ENCODE measurements at regions not wholly inside any gene's neighbourhood (a gene's known extent, or its start where the extent isn't known, plus 50 kb on each side); places are given as distances from the start of the nearest gene placed in this dataset.

DNA sequence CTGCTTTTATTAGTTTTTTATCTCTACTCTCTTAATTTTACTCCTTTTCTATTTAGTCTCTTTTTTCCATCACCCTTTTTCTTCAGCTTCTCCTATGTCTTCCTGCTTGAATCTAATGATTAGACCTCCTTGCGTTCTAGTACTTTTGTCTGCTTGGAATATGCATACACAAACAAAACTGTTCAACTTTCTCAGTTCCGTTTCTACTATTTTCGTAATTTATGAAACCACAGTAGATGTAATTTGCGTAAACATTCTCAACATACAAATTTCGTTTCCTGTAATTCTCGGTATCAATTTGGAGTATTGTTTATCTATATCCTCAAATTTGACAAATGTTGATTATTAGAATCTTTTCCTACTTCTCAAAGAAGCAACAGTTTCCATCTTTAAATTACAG lies 772.5 kb downstream of the USP25 start:
- intact Hi-C loops (cut with micrococcal nuclease; ENCODE audit: unreplicated experiment): no loop called here
- no peaks in the 10 kb centered on the region for H3K4me1 Mint-ChIP-seq (ENCODE audit: low read depth, unreplicated experiment)

DNA sequence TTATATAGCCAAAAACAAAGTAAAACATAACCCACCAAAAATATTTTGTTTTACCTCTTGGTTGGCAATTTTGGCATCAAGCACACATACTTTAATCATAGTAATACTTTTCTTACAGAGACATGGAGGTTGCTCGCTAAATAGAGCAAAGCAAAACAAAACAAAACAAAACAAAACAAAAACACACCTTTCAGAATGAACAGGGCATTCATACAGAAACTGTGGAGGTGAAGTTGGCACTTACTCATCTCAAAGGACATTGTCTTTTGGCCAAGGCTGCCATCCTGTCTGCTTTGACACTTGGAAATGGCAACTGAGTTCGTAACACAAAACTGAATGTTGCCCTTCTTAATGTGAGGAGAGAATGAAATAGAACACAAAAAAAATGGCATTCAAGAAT lies 773.1 kb downstream of the USP25 start:
- TF ChIP-seq, protein P1, sequence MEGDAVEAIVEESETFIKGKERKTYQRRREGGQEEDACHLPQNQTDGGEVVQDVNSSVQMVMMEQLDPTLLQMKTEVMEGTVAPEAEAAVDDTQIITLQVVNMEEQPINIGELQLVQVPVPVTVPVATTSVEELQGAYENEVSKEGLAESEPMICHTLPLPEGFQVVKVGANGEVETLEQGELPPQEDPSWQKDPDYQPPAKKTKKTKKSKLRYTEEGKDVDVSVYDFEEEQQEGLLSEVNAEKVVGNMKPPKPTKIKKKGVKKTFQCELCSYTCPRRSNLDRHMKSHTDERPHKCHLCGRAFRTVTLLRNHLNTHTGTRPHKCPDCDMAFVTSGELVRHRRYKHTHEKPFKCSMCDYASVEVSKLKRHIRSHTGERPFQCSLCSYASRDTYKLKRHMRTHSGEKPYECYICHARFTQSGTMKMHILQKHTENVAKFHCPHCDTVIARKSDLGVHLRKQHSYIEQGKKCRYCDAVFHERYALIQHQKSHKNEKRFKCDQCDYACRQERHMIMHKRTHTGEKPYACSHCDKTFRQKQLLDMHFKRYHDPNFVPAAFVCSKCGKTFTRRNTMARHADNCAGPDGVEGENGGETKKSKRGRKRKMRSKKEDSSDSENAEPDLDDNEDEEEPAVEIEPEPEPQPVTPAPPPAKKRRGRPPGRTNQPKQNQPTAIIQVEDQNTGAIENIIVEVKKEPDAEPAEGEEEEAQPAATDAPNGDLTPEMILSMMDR (IDR thresholded peaks at IDR 0.05; ENCODE audit: unreplicated experiment): no peak
- Mint-ChIP-seq H3K9me3 (ENCODE audit: low read depth, unreplicated experiment) (no peaks in the 10 kb centered on the region), H3K27me3 (ENCODE audit: unreplicated experiment) (no peaks in the 10 kb centered on the region), H3K4me1 (ENCODE audit: low read depth, unreplicated experiment) (no peaks in the 10 kb centered on the region), H3K4me3 (ENCODE audit: low read depth, unreplicated experiment) (no peak overlapping the region), H3K27ac (ENCODE audit: unreplicated experiment) (no peak overlapping the region), H3K36me3 (ENCODE audit: insufficient read depth, unreplicated experiment) (no peaks in the 10 kb centered on the region)
- no TSS peak for BruUV-seq (replicated peaks)
- intact Hi-C loops (cut with micrococcal nuclease; ENCODE audit: unreplicated experiment): no loop called here
- CTCF ChIA-PET: no interaction called here
- no peak for DNase-seq

More for the DNA sequence above, 772.5 kb downstream of the USP25 start:
- Mint-ChIP-seq H3K9me3 (ENCODE audit: low read depth, unreplicated experiment) (no peaks in the 10 kb centered on the region), H3K4me3 (ENCODE audit: low read depth, unreplicated experiment) (no peak overlapping the region), H3K36me3 (ENCODE audit: insufficient read depth, unreplicated experiment) (no peaks in the 10 kb centered on the region), H3K27ac (ENCODE audit: unreplicated experiment) (no peak overlapping the region), H3K27me3 (ENCODE audit: unreplicated experiment) (no peaks in the 10 kb centered on the region)
- TF ChIP-seq, protein P1 (IDR thresholded peaks at IDR 0.05; ENCODE audit: unreplicated experiment): no peak
- no peak for DNase-seq
- BruUV-seq (replicated peaks): no TSS peak
- CTCF ChIA-PET: no interaction called here

DNA sequence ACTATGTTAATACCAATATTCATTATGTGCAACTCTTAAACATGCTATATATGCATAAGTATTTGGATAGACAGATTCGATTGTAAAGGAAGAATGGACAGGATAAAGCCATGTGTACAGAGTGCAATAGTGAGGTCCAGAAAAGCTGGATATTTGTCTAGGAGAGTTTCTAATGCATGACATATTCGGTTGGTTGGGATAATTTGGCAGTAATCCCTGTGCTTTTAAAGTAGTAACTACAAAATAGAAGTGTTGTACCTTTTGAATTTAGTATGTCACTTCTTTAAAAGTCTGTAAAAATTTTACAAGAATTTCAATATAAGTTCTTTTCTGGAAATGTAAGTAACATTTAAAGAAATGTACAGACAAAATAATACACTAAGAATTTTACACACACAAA lies 774.5 kb downstream of the USP25 start:
- Mint-ChIP-seq H3K4me3 (ENCODE audit: low read depth, unreplicated experiment) (no peak overlapping the region), H3K27me3 (ENCODE audit: unreplicated experiment) (no peaks in the 10 kb centered on the region), H3K27ac (ENCODE audit: unreplicated experiment) (no peak overlapping the region), H3K36me3 (ENCODE audit: insufficient read depth, unreplicated experiment) (no peaks in the 10 kb centered on the region), H3K9me3 (ENCODE audit: low read depth, unreplicated experiment) (no peaks in the 10 kb centered on the region), H3K4me1 (ENCODE audit: low read depth, unreplicated experiment) (no peaks in the 10 kb centered on the region)
- DNase-seq: no peak
- intact Hi-C loops (cut with micrococcal nuclease; ENCODE audit: unreplicated experiment): no loop called here
- CTCF ChIA-PET: no interaction called here
- TF ChIP-seq, protein P1 (IDR thresholded peaks at IDR 0.05; ENCODE audit: unreplicated experiment): no peak
- BruUV-seq (replicated peaks): no TSS peak

DNA sequence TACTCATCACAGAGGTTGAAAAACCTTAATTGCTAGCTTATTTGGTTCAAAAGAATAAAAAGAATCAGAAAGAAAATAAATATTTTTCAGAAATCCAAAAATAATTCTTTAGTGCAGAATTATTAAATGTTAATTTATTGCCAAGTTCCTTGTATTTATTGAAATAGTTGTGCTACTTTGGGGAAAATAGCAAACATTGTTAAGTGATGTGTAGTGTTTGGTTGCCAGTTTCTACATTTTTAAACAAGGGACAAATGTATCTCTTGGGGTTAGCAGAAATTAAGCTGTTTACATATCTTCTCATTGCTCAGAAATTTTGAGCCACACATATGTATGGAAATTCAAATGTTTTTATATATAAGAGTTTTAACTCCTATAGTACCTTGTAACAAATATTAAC lies 775.0 kb downstream of the USP25 start:
- H3K36me3 Mint-ChIP-seq (ENCODE audit: insufficient read depth, unreplicated experiment): no peaks in the 10 kb centered on the region
- BruUV-seq (replicated peaks): no TSS peak
- TF ChIP-seq, protein P1 (IDR thresholded peaks at IDR 0.05; ENCODE audit: unreplicated experiment): no peak
- no peaks in the 10 kb centered on the region for H3K4me1 Mint-ChIP-seq (ENCODE audit: low read depth, unreplicated experiment)
- H3K9me3 Mint-ChIP-seq (ENCODE audit: low read depth, unreplicated experiment): no peaks in the 10 kb centered on the region
- intact Hi-C loops (cut with micrococcal nuclease; ENCODE audit: unreplicated experiment): no loop called here
- no peak for DNase-seq
- H3K4me3 Mint-ChIP-seq (ENCODE audit: low read depth, unreplicated experiment): no peak overlapping the region
- CTCF ChIA-PET: no interaction called here
- H3K27me3 Mint-ChIP-seq (ENCODE audit: unreplicated experiment): no peaks in the 10 kb centered on the region
- H3K27ac Mint-ChIP-seq (ENCODE audit: unreplicated experiment): no peak overlapping the region

DNA sequence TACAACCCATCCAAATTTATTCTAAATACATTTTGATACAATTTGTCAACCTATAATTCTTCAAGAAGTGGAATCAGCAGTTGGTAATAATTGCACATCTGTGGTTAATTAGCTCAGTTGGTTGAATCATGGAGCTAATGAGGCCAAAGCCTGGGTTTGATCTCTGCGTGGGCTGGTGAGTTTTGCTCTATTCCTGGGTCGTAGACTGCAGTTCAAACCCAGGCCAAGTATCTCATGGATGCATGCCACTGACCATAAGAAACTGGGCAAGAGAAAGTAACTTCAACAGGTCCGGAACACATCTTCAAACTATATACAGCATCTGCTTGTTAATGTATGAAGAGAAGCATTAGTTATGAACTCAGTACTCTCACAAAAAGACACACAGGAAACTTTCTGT lies 779.7 kb downstream of the USP25 start:
- no peaks in the 10 kb centered on the region for H3K27me3 Mint-ChIP-seq (ENCODE audit: unreplicated experiment)
- DNase-seq: no peak
- no peaks in the 10 kb centered on the region for H3K4me1 Mint-ChIP-seq (ENCODE audit: low read depth, unreplicated experiment)
- H3K27ac Mint-ChIP-seq (ENCODE audit: unreplicated experiment): no peak overlapping the region
- intact Hi-C loops (cut with micrococcal nuclease; ENCODE audit: unreplicated experiment): no loop called here
- CTCF ChIA-PET: no interaction called here
- no peak overlapping the region for H3K4me3 Mint-ChIP-seq (ENCODE audit: low read depth, unreplicated experiment)
- H3K36me3 Mint-ChIP-seq (ENCODE audit: insufficient read depth, unreplicated experiment): no peaks in the 10 kb centered on the region
- BruUV-seq (replicated peaks): no TSS peak
- H3K9me3 Mint-ChIP-seq (ENCODE audit: low read depth, unreplicated experiment): no peaks in the 10 kb centered on the region
- TF ChIP-seq, protein P1 (IDR thresholded peaks at IDR 0.05; ENCODE audit: unreplicated experiment): no peak
